ENCODE measurements at regions not wholly inside any gene's neighbourhood (a gene's known extent, or its start where the extent isn't known, plus 50 kb on each side); places are given as distances from the start of the nearest gene placed in this dataset.
A peak's percentile ranks its signal among the peaks of the same experiment; 100 is the strongest.

DNA sequence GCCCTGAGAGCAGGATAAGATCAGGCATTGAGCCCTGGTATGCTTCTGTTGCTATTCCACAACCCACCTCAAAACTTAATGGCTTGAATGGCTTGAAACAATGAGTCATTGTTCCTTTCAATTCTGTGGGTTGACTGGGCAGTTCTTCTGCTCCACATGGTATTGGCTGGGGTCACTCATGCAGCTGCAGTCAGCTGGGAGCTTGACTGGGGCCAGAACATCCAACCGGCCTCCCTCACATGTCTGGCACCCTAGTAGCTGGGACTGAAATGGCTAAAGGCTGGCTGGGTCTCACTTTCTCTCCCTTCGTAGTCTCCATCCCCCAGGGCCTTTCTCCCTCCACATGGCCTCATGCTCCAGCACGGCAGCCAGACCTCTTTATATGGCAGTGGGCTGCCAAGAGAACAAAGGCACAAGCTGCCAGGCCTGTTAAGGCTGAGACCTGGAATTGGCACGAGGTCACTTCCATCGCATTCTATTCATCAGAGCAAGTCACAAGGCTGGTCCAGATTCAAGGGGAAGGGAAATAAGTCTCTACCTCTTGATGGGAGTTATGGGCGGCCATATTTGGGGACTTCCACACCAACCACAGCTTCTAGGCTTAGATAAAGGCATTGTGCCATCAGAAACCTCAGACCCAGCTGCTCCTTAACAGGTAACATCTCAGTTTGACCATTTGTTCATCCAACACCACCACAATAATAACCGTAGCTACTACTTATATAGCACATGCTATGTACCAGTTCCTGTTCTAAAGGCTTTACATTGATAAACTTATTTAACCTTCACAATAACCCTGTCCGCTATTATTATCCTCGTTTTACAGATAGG lies 159.7 kb upstream of the ATP6AP2 start:
- no peaks in the 10 kb centered on the region for H3K36me3 Mint-ChIP-seq (ENCODE audit: low read depth)
- WGBS, 2 experiments (ENCODE audit: insufficient coverage in 1 of 2, insufficient read length in 1 of 2), result 82 to 98% methylated on average over 3 to 8 of the region's 9 CpGs
- peak; percentile 58 for DNase-seq
- Histone ChIP-seq H3K36me3 (ENCODE audit: control insufficient read depth, insufficient read depth, low read length) (no peaks in the 10 kb centered on the region), H3K9me3 (ENCODE audit: control insufficient read depth, low read length) (peaks cover 4% of the 10 kb centered on the region), H3K9ac (ENCODE audit: extremely low read depth, low read length, poor library complexity, severe bottlenecking) (no peak overlapping the region), H3K27me3 (ENCODE audit: control insufficient read depth, insufficient read depth, low read length, poor library complexity, severe bottlenecking) (no peaks in the 10 kb centered on the region), H3K27ac (ENCODE audit: low read depth, low read length) (no peak overlapping the region), H3K4me3 (ENCODE audit: low read length) (no peak overlapping the region), H3K4me1 (ENCODE audit: control insufficient read depth, insufficient read depth, low read length) (no peaks in the 10 kb centered on the region)
- H3K27me3 Mint-ChIP-seq (ENCODE audit: insufficient read depth), result peaks cover 2% of the 10 kb centered on the region
- H3K4me3 Mint-ChIP-seq, result no peak overlapping the region
- H3K27ac Mint-ChIP-seq, result no peak overlapping the region
- TF ChIP-seq, protein P1, sequence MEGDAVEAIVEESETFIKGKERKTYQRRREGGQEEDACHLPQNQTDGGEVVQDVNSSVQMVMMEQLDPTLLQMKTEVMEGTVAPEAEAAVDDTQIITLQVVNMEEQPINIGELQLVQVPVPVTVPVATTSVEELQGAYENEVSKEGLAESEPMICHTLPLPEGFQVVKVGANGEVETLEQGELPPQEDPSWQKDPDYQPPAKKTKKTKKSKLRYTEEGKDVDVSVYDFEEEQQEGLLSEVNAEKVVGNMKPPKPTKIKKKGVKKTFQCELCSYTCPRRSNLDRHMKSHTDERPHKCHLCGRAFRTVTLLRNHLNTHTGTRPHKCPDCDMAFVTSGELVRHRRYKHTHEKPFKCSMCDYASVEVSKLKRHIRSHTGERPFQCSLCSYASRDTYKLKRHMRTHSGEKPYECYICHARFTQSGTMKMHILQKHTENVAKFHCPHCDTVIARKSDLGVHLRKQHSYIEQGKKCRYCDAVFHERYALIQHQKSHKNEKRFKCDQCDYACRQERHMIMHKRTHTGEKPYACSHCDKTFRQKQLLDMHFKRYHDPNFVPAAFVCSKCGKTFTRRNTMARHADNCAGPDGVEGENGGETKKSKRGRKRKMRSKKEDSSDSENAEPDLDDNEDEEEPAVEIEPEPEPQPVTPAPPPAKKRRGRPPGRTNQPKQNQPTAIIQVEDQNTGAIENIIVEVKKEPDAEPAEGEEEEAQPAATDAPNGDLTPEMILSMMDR (conservative IDR thresholded peaks at IDR 0.05), result no peak
- H3K9me3 Mint-ChIP-seq, result peaks cover 53% of the 10 kb centered on the region
- H3K4me1 Mint-ChIP-seq, result peaks cover 3% of the 10 kb centered on the region

DNA sequence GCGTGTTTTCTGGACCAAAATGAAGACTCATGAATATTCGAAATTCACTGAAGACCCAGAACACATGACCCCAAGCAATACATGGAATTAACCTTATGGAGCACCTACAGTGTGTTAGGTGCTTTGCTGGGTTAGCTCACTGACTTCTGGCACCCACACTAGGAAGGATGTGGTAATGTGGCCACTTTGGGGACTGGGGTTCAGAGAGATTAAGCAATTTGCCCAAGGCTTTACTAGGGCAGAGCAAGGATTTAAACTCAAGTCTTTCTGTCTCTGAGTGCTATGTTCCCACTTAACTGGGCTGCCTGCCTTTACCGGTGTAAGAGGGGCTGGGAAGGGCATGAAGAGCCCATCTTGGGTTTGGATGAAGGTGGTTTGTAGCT lies 162.0 kb upstream of the ATP6AP2 start:
- no peak overlapping the region for H3K27ac Mint-ChIP-seq
- Histone ChIP-seq H3K27me3 (ENCODE audit: control insufficient read depth, insufficient read depth, low read length, poor library complexity, severe bottlenecking) (no peaks in the 10 kb centered on the region), H3K27ac (ENCODE audit: low read depth, low read length) (no peak overlapping the region), H3K4me1 (ENCODE audit: control insufficient read depth, insufficient read depth, low read length) (no peaks in the 10 kb centered on the region), H3K36me3 (ENCODE audit: control insufficient read depth, insufficient read depth, low read length) (no peaks in the 10 kb centered on the region), H3K9ac (ENCODE audit: extremely low read depth, low read length, poor library complexity, severe bottlenecking) (no peak overlapping the region), H3K9me3 (ENCODE audit: control insufficient read depth, low read length) (no peaks in the 10 kb centered on the region), H3K4me3 (ENCODE audit: low read length) (no peak overlapping the region)
- DNase-seq, result no peak
- TF ChIP-seq, protein P1 (conservative IDR thresholded peaks at IDR 0.05), result no peak
- no peak overlapping the region for H3K4me3 Mint-ChIP-seq
- H3K4me1 Mint-ChIP-seq, result peaks cover 9% of the 10 kb centered on the region
- H3K36me3 Mint-ChIP-seq (ENCODE audit: low read depth), result no peaks in the 10 kb centered on the region
- WGBS, 2 experiments (ENCODE audit: insufficient coverage in 1 of 2, insufficient read length in 1 of 2), result 89% methylated on average over 3 of the region's 3 CpGs; no CpG with 5 or more reads in 1 of the 2 experiments
- peaks cover 38% of the 10 kb centered on the region for H3K9me3 Mint-ChIP-seq
- peaks cover 6% of the 10 kb centered on the region for H3K27me3 Mint-ChIP-seq (ENCODE audit: insufficient read depth)

DNA sequence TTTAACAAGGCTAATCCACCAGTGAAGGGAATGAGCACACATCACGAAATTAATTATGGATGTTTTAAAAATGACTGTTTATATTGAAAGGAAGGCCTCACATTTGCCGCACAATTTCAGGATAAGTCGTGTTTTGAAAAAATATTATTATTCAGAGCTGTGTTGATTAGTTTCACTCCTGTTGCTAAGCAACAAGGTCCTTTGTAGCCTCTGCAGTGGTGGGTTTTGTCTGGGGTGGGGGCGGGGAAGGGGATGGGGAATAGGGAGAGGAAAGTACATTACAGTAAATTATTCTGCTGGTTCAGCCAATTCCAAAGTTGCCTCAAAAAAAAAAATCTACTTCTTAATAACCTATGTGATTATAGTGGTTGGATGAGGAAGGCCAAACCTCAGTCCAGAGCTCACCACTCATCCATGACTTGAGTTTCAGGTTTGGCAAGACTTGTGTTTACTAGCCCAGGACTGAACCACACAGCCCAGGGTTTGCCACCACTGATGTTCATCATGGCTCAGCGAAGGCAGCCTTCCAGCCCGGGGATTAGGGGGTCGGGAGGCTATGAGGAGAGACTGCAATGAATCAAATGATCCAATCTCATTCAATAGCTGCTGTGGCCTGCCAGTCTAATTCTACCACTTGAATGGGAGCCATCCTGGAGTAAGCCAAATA lies 162.5 kb upstream of the ATP6AP2 start:
- TF ChIP-seq, protein P1 (conservative IDR thresholded peaks at IDR 0.05), result no peak
- Mint-ChIP-seq H3K27me3 (ENCODE audit: insufficient read depth) (peaks cover 6% of the 10 kb centered on the region), H3K27ac (no peak overlapping the region)

More for the DNA sequence above, 162.5 kb upstream of the ATP6AP2 start:
- Mint-ChIP-seq H3K4me3 (no peak overlapping the region), H3K4me1 (peaks cover 9% of the 10 kb centered on the region), H3K9me3 (peaks cover 34% of the 10 kb centered on the region), H3K36me3 (ENCODE audit: low read depth) (no peaks in the 10 kb centered on the region)
- 60 to 93% methylated on average over 1 to 6 of the region's 7 CpGs for WGBS, 2 experiments (ENCODE audit: insufficient coverage in 1 of 2, insufficient read length in 1 of 2)
- H3K27ac ChIP-seq (ENCODE audit: low read depth, low read length), result no peak overlapping the region
- no peaks in the 10 kb centered on the region for H3K9me3 ChIP-seq (ENCODE audit: control insufficient read depth, low read length)
- no peaks in the 10 kb centered on the region for H3K27me3 ChIP-seq (ENCODE audit: control insufficient read depth, insufficient read depth, low read length, poor library complexity, severe bottlenecking)
- no peaks in the 10 kb centered on the region for H3K36me3 ChIP-seq (ENCODE audit: control insufficient read depth, insufficient read depth, low read length)
- H3K4me3 ChIP-seq (ENCODE audit: low read length), result no peak overlapping the region
- no peak for DNase-seq
- no peak overlapping the region for H3K9ac ChIP-seq (ENCODE audit: extremely low read depth, low read length, poor library complexity, severe bottlenecking)
- H3K4me1 ChIP-seq (ENCODE audit: control insufficient read depth, insufficient read depth, low read length), result no peaks in the 10 kb centered on the region

Measured in endodermal cell (in vitro differentiated cells).